B cell (primary cell): ENCODE measurements at regions not wholly inside any gene's neighbourhood (a gene's known extent, or its start where the extent isn't known, plus 50 kb on each side); places are given as distances from the start of the nearest gene placed in this dataset.

Experiments
- ATAC-seq: fragments of 200-7000 bp; cut with Tn5 transposase; one replicate; pipeline ENCODE4 v1.10.0; 2021; ENCODE audit warnings: low read depth, mild to moderate bottlenecking, moderate number of reproducible peaks, moderate library complexity
- CTCF ChIA-PET: fragments of 350-600 bp; sonication (Branson Sonifier 250); formaldehyde crosslinking; loops from one replicate; lab custom pipeline; 2021; ENCODE audit warnings: antibody characterized with exemption, inconsistent platforms; lab: Charles Lee
- POLR2A ChIA-PET: fragments of 350-600 bp; sonication (Branson Sonifier 250); formaldehyde crosslinking; loops from one replicate; lab custom pipeline; 2021; ENCODE audit warnings: antibody characterized with exemption; lab: Charles Lee
- DNase-seq: peaks from one replicate; pipeline ENCODE4 v3.0.0; 2013
- H2AFZ ChIP-seq: 2 replicates; pipeline ENCODE4 v1.6.1; 2012; ENCODE audit warnings: mild to moderate bottlenecking, low read depth, low read length; ENCODE audit not compliant: insufficient read depth, poor library complexity, severe bottlenecking
- H3K27ac ChIP-seq, 2 donors: 1 replicate in 1 of 2; 2 replicates in 1 of 2; pipeline ENCODE4 v1.5.1; 2012 to 2013; ENCODE audit warnings: low read length in 2 of 2, mild to moderate bottlenecking in 2 of 2, moderate library complexity in 1 of 2
- H3K27me3 ChIP-seq, 4 experiments: fragments of 200-600 bp in 1 of 4; sonication (generic) in 1 of 4; replicated peaks in 1 of 4; 1 replicate in 2 of 4; 2 replicates in 2 of 4; pipeline versions ENCODE4 v1.6.1 to v1.7.0; 2013 to 2016; ENCODE audit warnings: low read length in 3 of 4, mild to moderate bottlenecking in 2 of 4, mixed read lengths in 1 of 4, moderate library complexity in 1 of 4; ENCODE audit not compliant: insufficient read depth in 4 of 4, control insufficient read depth in 3 of 4; ENCODE audit errors: control extremely low read depth in 1 of 4
- H3K36me3 ChIP-seq, 2 experiments: replicated peaks in 1 of 2; 1 replicate in 1 of 2; 2 replicates in 1 of 2; pipeline versions ENCODE4 v1.6.1 to v1.7.1; 2013; ENCODE audit warnings: low read length in 1 of 2; ENCODE audit not compliant: insufficient read depth in 2 of 2, control insufficient read depth in 1 of 2; ENCODE audit errors: control extremely low read depth in 1 of 2, extremely low read depth in 1 of 2
- H3K4me1 ChIP-seq, 2 donors: fragments of 200-600 bp in 1 of 2; sonication (generic) in 1 of 2; 1 replicate in 1 of 2; 2 replicates in 1 of 2; pipeline versions ENCODE4 v1.5.1 to v1.6.1; 2013 to 2017; ENCODE audit warnings: low read length in 2 of 2; ENCODE audit not compliant: control insufficient read depth in 2 of 2, insufficient read depth in 2 of 2
- H3K4me2 ChIP-seq: replicated peaks from 2 replicates; pipeline ENCODE3; 2012; ENCODE audit warnings: mild to moderate bottlenecking, low read depth, low read length; ENCODE audit not compliant: poor library complexity, severe bottlenecking
- H3K4me3 ChIP-seq, 5 experiments: fragments of 200-600 bp in 1 of 5; sonication (generic) in 1 of 5; 1 replicate in 3 of 5; 2 replicates in 2 of 5; pipeline versions ENCODE4 v1.5.1 to v1.7.0; 2011 to 2016; ENCODE audit warnings: low read length in 4 of 5, mild to moderate bottlenecking in 4 of 5, low read depth in 2 of 5, control low read depth in 1 of 5, moderate library complexity in 1 of 5; ENCODE audit not compliant: insufficient read depth in 1 of 5; ENCODE audit errors: control extremely low read depth in 1 of 5, extremely low read depth in 1 of 5
- H3K79me2 ChIP-seq: fragments of 200-600 bp; sonication (generic); one replicate; pipeline ENCODE4 v1.6.0; 2016; ENCODE audit warnings: low read length; ENCODE audit not compliant: control insufficient read depth, insufficient read depth
- H3K9ac ChIP-seq: fragments of 200-600 bp; sonication (generic); 2 replicates; pipeline ENCODE4 v1.6.1; 2017; ENCODE audit warnings: mild to moderate bottlenecking, low read length, moderate library complexity
- H3K9me3 ChIP-seq, 3 donors: one replicate each; pipeline versions ENCODE4 v1.6.1 to v1.7.1; 2013; ENCODE audit warnings: low read length in 2 of 3; ENCODE audit not compliant: control insufficient read depth in 2 of 3, insufficient read depth in 1 of 3; ENCODE audit errors: control extremely low read depth in 1 of 3
- H4K20me1 ChIP-seq: 2 replicates; pipeline ENCODE4 v1.6.0; 2012; ENCODE audit warnings: mild to moderate bottlenecking, low read length; ENCODE audit not compliant: insufficient read depth, control insufficient read depth, poor library complexity, severe bottlenecking
- H3K27ac Mint-ChIP-seq: one replicate; pipeline ENCODE4 v1.8.0; 2021; ENCODE audit warnings: mixed read lengths
- H3K27me3 Mint-ChIP-seq: one replicate; pipeline ENCODE4 v1.8.0; 2021; ENCODE audit warnings: mixed read lengths
- H3K4me1 Mint-ChIP-seq: one replicate; pipeline ENCODE4 v1.8.0; 2021; ENCODE audit warnings: mixed read lengths
- H3K4me3 Mint-ChIP-seq: one replicate; pipeline ENCODE4 v1.8.0; 2021; ENCODE audit warnings: mixed read lengths
- H3K9me3 Mint-ChIP-seq: one replicate; pipeline ENCODE4 v1.8.0; 2022; ENCODE audit warnings: mixed read lengths; ENCODE audit not compliant: insufficient read depth
- CTCF ChIP-seq: fragments of 200-600 bp; IDR thresholded peaks from one replicate; pipeline ENCODE4 v1.8.0; 2022; ENCODE audit warnings: antibody characterized with exemption, mild to moderate bottlenecking
- EZH2 ChIP-seq: IDR thresholded peaks from 2 replicates; pipeline ENCODE4 v1.6.1; 2012; ENCODE audit warnings: borderline replicate concordance, low read depth, mild to moderate bottlenecking, moderate library complexity, low read length; ENCODE audit not compliant: insufficient read depth, poor library complexity, severe bottlenecking
- WGBS: methylation state at CpG from one replicate; pipeline ENCODE4 v1.1.5; 2013; ENCODE audit warnings: missing lambda C conversion rate; ENCODE audit not compliant: insufficient coverage; 5-methylcytosine and 5-hydroxymethylcytosine counted together
- intact Hi-C: fragments of 100-400 bp; cut with micrococcal nuclease; formaldehyde crosslinking; loops from one replicate; pipeline ENCODE4 v1.10.0; 2022

- TF ChIP-seq CTCF (no peak), EZH2 (no peak)
- Histone ChIP-seq H4K20me1 (no peaks in the 10 kb centered on the region), H3K4me2 (no peak overlapping the region), H3K36me3 (no peaks in the 10 kb centered on the region), H3K27me3 (no peaks in the 10 kb centered on the region), H3K4me3 (no peak overlapping the region), H2AFZ (no peak overlapping the region), H3K4me1 (no peaks in the 10 kb centered on the region), H3K9ac (no peak overlapping the region), H3K27ac (no peak overlapping the region), H3K79me2 (no peaks in the 10 kb centered on the region), H3K9me3 (no peaks in the 10 kb centered on the region)
- POLR2A ChIA-PET: no interaction called here
- no peaks in the 10 kb centered on the region for H3K27me3 Mint-ChIP-seq
- peaks cover 7% of the 10 kb centered on the region for H3K9me3 Mint-ChIP-seq
- no CpG with 5 or more reads among the region's 2 CpGs for WGBS
- H3K4me1 Mint-ChIP-seq: no peaks in the 10 kb centered on the region
- CTCF ChIA-PET: no interaction called here
- no peak overlapping the region for H3K4me3 Mint-ChIP-seq
- intact Hi-C loops: no loop called here
- DNase-seq: no peak
- H3K27ac Mint-ChIP-seq: no peak overlapping the region
- ATAC-seq: no peak
Observed at GRCh38 chr17:53499277-53499676, 323.4 kb upstream of the KIF2B start.

- H3K36me3 ChIP-seq: no peaks in the 10 kb centered on the region
- H3K79me2 ChIP-seq: no peaks in the 10 kb centered on the region
- H3K4me1 ChIP-seq: no peaks in the 10 kb centered on the region
- H3K9me3 ChIP-seq: no peaks in the 10 kb centered on the region
- H2AFZ ChIP-seq: no peak overlapping the region
- H3K4me3 Mint-ChIP-seq: no peak overlapping the region
- no peak for DNase-seq
- H3K4me1 Mint-ChIP-seq: no peaks in the 10 kb centered on the region
- H3K27ac ChIP-seq: no peak overlapping the region
- H3K9me3 Mint-ChIP-seq: peaks cover 7% of the 10 kb centered on the region
- H3K4me2 ChIP-seq: no peak overlapping the region
- no peaks in the 10 kb centered on the region for H4K20me1 ChIP-seq
- no peak for TF ChIP-seq CTCF
- TF ChIP-seq EZH2: no peak
- intact Hi-C loops: no loop called here
- no peaks in the 10 kb centered on the region for H3K27me3 Mint-ChIP-seq
- H3K27ac Mint-ChIP-seq: no peak overlapping the region
- no peaks in the 10 kb centered on the region for H3K27me3 ChIP-seq
- ChIA-PET CTCF (no interaction called here), POLR2A (no interaction called here)
- H3K9ac ChIP-seq: no peak overlapping the region
- ATAC-seq: no peak
- WGBS: no CpG with 5 or more reads among the region's 1 CpG
- no peak overlapping the region for H3K4me3 ChIP-seq
Observed at GRCh38 chr17:53496356-53496755, 326.4 kb upstream of the KIF2B start.
